ENCODE measurements at regions not wholly inside any gene's neighbourhood (a gene's known extent, or its start where the extent isn't known, plus 50 kb on each side); places are given as distances from the start of the nearest gene placed in this dataset.
A peak's percentile ranks its signal among the peaks of the same experiment; 100 is the strongest.

DNA sequence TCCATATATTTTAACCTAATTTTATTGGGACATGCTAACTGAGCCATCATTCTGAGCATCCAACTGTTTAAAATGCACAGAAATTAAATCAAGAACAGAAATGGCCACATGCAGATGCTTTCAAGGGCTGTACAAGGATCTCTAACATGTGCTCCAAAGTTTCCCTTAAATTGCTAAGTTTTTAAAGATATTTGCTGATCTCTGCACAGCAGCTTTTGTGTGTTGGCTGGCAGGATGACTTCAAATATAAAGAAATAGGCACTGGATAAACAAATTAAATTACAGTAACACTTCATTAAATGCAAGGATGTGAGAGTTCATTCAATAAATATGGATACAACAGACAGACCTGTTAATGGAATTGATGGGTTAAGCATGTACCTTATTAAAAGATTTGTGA lies 148.0 kb upstream of the MEOX2 start:
- H3K4me2 ChIP-seq (ENCODE audit: extremely low read depth, insufficient read depth, low read length): no peak overlapping the region

DNA sequence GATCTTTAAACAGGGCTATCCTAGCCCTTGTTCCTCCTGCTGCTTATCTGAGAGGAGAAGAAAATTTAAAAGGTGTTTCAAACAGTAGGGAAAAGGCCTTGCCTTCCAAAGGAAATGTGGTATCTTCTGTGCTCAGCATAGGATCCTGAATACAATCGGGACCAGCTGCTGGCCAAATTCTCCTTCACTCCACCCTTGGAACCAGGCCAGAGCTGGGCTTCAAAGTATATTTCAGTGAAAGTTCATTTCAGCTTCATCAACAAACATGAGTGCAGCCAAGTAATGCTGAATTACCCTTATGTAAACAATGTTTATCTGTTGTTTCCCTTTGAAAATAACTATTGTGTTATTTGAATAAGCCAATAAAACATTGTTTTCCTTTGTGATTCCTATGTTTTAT lies 146.5 kb upstream of the MEOX2 start:
- DNase-seq (ENCODE audit: low read depth in 2 of 2): peak in 1 of 2 donors; percentile 70
- no peak overlapping the region for H3K9ac ChIP-seq (ENCODE audit: insufficient read depth, low read length)
- no peaks in the 10 kb centered on the region for H3K4me1 ChIP-seq (ENCODE audit: control insufficient read depth, extremely low read depth, insufficient read depth, low read length)
- TF ChIP-seq, protein P1, sequence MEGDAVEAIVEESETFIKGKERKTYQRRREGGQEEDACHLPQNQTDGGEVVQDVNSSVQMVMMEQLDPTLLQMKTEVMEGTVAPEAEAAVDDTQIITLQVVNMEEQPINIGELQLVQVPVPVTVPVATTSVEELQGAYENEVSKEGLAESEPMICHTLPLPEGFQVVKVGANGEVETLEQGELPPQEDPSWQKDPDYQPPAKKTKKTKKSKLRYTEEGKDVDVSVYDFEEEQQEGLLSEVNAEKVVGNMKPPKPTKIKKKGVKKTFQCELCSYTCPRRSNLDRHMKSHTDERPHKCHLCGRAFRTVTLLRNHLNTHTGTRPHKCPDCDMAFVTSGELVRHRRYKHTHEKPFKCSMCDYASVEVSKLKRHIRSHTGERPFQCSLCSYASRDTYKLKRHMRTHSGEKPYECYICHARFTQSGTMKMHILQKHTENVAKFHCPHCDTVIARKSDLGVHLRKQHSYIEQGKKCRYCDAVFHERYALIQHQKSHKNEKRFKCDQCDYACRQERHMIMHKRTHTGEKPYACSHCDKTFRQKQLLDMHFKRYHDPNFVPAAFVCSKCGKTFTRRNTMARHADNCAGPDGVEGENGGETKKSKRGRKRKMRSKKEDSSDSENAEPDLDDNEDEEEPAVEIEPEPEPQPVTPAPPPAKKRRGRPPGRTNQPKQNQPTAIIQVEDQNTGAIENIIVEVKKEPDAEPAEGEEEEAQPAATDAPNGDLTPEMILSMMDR (conservative IDR thresholded peaks at IDR 0.05 in 1 of 2, IDR thresholded peaks at IDR 0.05 in 1 of 2; ENCODE audit: low read depth in 1 of 2, low read length in 2 of 2): no peak
- no peak for TF ChIP-seq EZH2 (IDR thresholded peaks at IDR 0.05; ENCODE audit: low read length, missing control alignments)
- no peak overlapping the region for H3K27ac ChIP-seq (ENCODE audit: insufficient read depth, low read length)
- no peaks in the 10 kb centered on the region for H3K79me2 ChIP-seq (ENCODE audit: control insufficient read depth, insufficient read depth, low read length)
- no peaks in the 10 kb centered on the region for H3K27me3 ChIP-seq (ENCODE audit: control insufficient read depth, insufficient read depth, low read length)
- H2AFZ ChIP-seq (ENCODE audit: low read length): no peak overlapping the region
- no peak overlapping the region for H3K4me2 ChIP-seq (ENCODE audit: extremely low read depth, insufficient read depth, low read length)
- no peaks in the 10 kb centered on the region for H4K20me1 ChIP-seq (ENCODE audit: control insufficient read depth, extremely low read depth, insufficient read depth, low read length)
- H3K9me3 ChIP-seq (ENCODE audit: control insufficient read depth, insufficient read depth, low read depth, low read length): no peaks in the 10 kb centered on the region
- no peak overlapping the region for H3K4me3 ChIP-seq (replicated peaks in 1 of 4; ENCODE audit: control extremely low read depth in 1 of 4, insufficient read depth in 1 of 4, low read depth in 3 of 4, low read length in 4 of 4)
- no peaks in the 10 kb centered on the region for H3K36me3 ChIP-seq (ENCODE audit: control insufficient read depth, insufficient read depth, low read length)

More for the DNA sequence above, 148.0 kb upstream of the MEOX2 start:
- no peaks in the 10 kb centered on the region for H3K79me2 ChIP-seq (ENCODE audit: control insufficient read depth, insufficient read depth, low read length)
- no peaks in the 10 kb centered on the region for H3K4me1 ChIP-seq (ENCODE audit: control insufficient read depth, extremely low read depth, insufficient read depth, low read length)
- H4K20me1 ChIP-seq (ENCODE audit: control insufficient read depth, extremely low read depth, insufficient read depth, low read length): no peaks in the 10 kb centered on the region
- H3K36me3 ChIP-seq (ENCODE audit: control insufficient read depth, insufficient read depth, low read length): no peaks in the 10 kb centered on the region
- no peak for TF ChIP-seq EZH2 (IDR thresholded peaks at IDR 0.05; ENCODE audit: low read length, missing control alignments)
- TF ChIP-seq, protein P1 (conservative IDR thresholded peaks at IDR 0.05 in 1 of 2, IDR thresholded peaks at IDR 0.05 in 1 of 2; ENCODE audit: low read depth in 1 of 2, low read length in 2 of 2): no peak
- DNase-seq (ENCODE audit: low read depth in 2 of 2): no peak
- H3K9me3 ChIP-seq (ENCODE audit: control insufficient read depth, insufficient read depth, low read depth, low read length): no peaks in the 10 kb centered on the region
- no peak overlapping the region for H3K4me3 ChIP-seq (replicated peaks in 1 of 4; ENCODE audit: control extremely low read depth in 1 of 4, insufficient read depth in 1 of 4, low read depth in 3 of 4, low read length in 4 of 4)
- H2AFZ ChIP-seq (ENCODE audit: low read length): no peak overlapping the region
- H3K9ac ChIP-seq (ENCODE audit: insufficient read depth, low read length): no peak overlapping the region
- H3K27me3 ChIP-seq (ENCODE audit: control insufficient read depth, insufficient read depth, low read length): no peaks in the 10 kb centered on the region
- no peak overlapping the region for H3K27ac ChIP-seq (ENCODE audit: insufficient read depth, low read length)

DNA sequence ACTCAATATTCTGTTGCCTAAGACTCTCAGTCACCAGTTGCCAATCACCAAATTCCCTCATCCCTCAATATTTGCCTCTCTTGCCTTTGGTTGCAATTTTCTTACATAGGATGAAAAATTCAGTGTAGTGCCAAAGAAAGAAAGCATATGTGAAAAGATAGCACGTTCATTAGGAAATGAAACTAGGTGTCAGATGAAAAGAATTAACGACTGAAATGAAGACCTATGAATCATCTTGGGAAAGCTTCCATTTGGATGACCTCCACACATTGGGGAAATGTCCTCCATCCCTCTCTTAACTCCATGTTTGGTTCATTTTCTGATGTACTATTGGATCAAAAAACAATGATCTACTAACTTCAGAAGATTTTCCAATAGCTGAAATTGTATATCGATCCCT lies 145.1 kb upstream of the MEOX2 start:
- Histone ChIP-seq H4K20me1 (ENCODE audit: control insufficient read depth, extremely low read depth, insufficient read depth, low read length) (no peaks in the 10 kb centered on the region), H3K27me3 (ENCODE audit: control insufficient read depth, insufficient read depth, low read length) (no peaks in the 10 kb centered on the region), H3K4me1 (ENCODE audit: control insufficient read depth, extremely low read depth, insufficient read depth, low read length) (no peaks in the 10 kb centered on the region), H3K9me3 (ENCODE audit: control insufficient read depth, insufficient read depth, low read depth, low read length) (no peaks in the 10 kb centered on the region), H3K79me2 (ENCODE audit: control insufficient read depth, insufficient read depth, low read length) (no peaks in the 10 kb centered on the region), H3K4me2 (ENCODE audit: extremely low read depth, insufficient read depth, low read length) (no peak overlapping the region), H3K9ac (ENCODE audit: insufficient read depth, low read length) (no peak overlapping the region), H2AFZ (ENCODE audit: low read length) (no peak overlapping the region), H3K4me3 (replicated peaks in 1 of 4; ENCODE audit: control extremely low read depth in 1 of 4, insufficient read depth in 1 of 4, low read depth in 3 of 4, low read length in 4 of 4) (no peak overlapping the region), H3K27ac (ENCODE audit: insufficient read depth, low read length) (no peak overlapping the region), H3K36me3 (ENCODE audit: control insufficient read depth, insufficient read depth, low read length) (no peaks in the 10 kb centered on the region)
- DNase-seq (ENCODE audit: low read depth in 2 of 2): peak in 1 of 2 donors; percentile 22
- no peak for TF ChIP-seq EZH2 (IDR thresholded peaks at IDR 0.05; ENCODE audit: low read length, missing control alignments)
- TF ChIP-seq, protein P1 (conservative IDR thresholded peaks at IDR 0.05 in 1 of 2, IDR thresholded peaks at IDR 0.05 in 1 of 2; ENCODE audit: low read depth in 1 of 2, low read length in 2 of 2): no peak
